ENCODE measurements at regions not wholly inside any gene's neighbourhood (a gene's known extent, or its start where the extent isn't known, plus 50 kb on each side); places are given as distances from the start of the nearest gene placed in this dataset.

DNA sequence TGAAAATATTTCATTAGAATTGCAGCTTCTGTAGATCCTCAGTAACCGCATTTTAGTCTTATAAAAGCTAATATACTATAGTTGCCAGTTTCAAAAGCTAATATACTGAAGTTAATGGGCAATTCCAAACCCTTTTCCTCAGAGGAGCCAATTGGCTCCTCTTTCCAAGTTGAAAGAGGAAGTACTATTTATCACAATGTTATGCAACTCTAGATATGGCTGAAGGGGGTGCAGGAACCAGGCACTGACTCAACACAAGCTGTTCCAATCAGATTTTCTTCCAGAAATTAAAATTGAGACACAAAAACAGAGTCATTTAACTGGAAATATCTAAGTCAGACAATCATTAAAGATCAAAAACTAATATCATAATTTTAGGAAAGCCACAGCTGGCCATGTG is 258.9 kb downstream of the PCDH20 start:
- no peaks in the 10 kb centered on the region for H3K27me3 ChIP-seq
- H3K9me3 ChIP-seq, result no peaks in the 10 kb centered on the region
- H3K36me3 ChIP-seq, result no peaks in the 10 kb centered on the region
- H3K4me3 ChIP-seq, result no peak overlapping the region
- no peak for DNase-seq

DNA sequence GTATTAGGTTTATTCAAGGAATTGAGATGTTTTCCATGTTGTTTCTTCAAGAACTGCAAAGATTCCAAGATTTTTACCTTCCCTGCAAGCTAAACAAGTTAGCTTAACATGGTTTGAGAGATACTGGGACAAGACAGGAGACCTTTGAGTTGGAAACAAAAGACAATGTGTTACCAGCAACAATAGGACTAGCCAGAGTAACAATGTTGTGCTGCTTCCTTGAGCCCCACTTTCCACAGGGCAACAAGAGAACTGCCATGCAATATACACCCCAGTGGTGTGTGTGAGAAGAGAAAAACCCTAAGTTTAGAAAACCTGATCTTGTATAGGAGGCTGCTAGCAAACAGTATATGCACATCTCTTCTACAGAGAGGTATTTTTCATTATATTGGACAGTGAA is 264.6 kb downstream of the PCDH20 start:
- H3K36me3 ChIP-seq, result no peaks in the 10 kb centered on the region
- H3K27me3 ChIP-seq, result no peaks in the 10 kb centered on the region
- no peaks in the 10 kb centered on the region for H3K9me3 ChIP-seq
- H3K4me3 ChIP-seq, result no peak overlapping the region
- no peak for DNase-seq

DNA sequence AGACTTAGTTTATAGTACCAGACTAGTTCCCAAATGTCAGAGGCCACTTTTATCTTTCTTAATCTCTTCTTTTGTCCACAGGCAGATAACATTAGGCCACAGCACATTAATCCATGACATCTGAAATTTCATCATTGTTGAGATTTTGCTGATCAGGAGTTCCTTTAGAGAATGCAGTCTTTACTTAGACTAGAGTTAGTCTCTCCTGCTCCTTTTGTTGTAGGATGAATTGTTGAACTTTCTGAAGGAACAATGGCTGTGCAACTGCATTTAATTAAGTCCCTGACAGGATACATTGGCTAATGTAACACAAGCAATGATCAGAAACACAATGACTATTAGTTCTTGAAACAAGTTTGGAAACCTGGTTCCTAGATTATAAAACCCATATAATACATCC is 266.3 kb downstream of the PCDH20 start:
- H3K9me3 ChIP-seq, result no peaks in the 10 kb centered on the region
- H3K4me3 ChIP-seq, result no peak overlapping the region
- no peaks in the 10 kb centered on the region for H3K36me3 ChIP-seq
- no peak for DNase-seq
- H3K27me3 ChIP-seq, result no peaks in the 10 kb centered on the region

DNA sequence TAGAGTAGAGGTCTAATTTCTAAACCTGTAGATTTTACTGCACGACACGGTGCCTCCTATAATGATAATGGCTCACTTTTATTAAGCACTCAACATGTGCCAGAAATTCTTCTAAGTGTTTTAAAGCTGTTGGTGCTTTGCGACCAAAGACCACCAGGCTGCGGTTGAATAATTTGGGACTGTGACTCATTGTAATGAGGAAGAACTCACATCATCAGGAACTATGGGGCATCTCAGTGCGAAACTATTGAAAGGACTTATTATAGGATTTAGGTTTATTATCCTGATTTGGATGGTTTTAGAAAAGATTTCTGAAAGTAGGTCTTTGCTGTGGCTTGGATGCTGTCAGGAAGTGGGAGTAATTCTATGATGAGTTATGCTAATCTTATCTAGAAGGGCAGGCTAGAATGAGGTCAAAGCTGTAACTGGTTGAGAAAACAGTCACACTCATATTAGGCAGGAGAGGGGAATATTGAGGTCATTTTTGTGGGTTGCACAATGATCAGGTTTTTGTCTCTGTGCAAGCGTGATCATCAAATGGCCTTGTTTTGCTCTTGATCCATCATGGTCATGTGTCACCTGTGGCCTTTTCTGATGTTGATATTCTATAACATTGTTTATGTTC is 266.8 kb downstream of the PCDH20 start:
- Histone ChIP-seq H3K9me3 (no peaks in the 10 kb centered on the region), H3K27me3 (no peaks in the 10 kb centered on the region), H3K4me3 (no peak overlapping the region), H3K36me3 (no peaks in the 10 kb centered on the region)
- no peak for DNase-seq

DNA sequence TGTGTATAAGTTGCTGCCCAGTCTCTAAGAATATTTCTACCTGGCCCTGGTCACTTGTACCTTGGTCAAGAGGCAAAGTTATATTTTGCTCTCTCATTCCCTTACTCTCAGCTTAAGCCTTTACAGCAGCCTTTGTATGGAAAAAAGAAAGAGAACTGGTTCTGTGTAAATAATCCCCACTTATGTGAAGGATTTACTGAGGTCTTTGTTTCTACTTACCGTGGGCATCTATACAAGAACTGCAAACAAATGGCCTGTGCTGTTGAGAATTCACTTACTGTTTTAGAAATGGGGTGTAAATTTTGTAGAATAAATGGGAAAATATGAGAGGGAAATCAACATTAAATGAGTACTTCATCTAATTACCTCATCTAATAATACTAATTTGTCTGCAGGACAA is 267.4 kb downstream of the PCDH20 start:
- no peaks in the 10 kb centered on the region for H3K27me3 ChIP-seq
- DNase-seq, result no peak
- H3K4me3 ChIP-seq, result no peak overlapping the region
- no peaks in the 10 kb centered on the region for H3K36me3 ChIP-seq
- no peaks in the 10 kb centered on the region for H3K9me3 ChIP-seq

DNA sequence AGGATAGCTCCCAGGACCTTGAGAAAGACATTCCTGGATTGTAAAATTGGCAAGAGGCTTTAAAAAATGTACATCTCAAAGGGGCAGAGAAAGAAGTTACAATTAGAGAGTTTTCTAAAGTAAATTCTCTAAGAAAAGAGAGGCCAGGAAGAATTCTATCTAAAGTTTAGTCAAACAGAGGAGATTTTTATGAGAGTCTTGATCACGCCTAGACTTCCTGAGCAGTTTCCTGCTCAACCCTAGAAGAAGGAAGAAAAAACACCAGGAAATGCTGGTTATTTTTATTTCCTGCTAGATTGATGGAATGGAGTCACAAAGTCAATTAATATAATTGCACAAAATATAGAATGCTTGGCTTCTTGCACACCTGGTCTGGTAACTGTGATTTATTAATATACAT is 269.1 kb downstream of the PCDH20 start:
- no peaks in the 10 kb centered on the region for H3K27me3 ChIP-seq
- H3K9me3 ChIP-seq, result no peaks in the 10 kb centered on the region
- H3K36me3 ChIP-seq, result no peaks in the 10 kb centered on the region
- H3K4me3 ChIP-seq, result no peak overlapping the region
- DNase-seq, result no peak

DNA sequence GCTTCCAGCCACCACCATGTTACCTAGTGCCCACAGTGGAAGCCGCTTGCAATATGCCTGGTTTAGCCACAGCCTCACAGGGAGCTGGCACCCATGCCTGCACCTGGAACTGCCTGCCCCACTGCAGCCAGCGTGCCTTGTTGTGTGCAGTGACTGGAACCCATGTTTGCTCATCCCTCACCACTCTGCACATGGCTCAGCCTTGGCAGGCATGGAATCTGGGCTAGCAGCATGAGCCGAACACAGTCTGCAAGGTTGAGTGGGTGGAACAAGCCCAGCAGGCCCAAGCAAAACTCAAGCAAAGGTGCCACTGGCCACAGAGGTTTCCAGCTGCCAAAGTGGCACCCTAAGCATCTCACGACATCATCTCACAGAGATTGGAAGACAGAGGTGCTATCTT is 269.5 kb downstream of the PCDH20 start:
- no peaks in the 10 kb centered on the region for H3K36me3 ChIP-seq
- H3K27me3 ChIP-seq, result no peaks in the 10 kb centered on the region
- no peak for DNase-seq
- H3K4me3 ChIP-seq, result no peak overlapping the region
- no peaks in the 10 kb centered on the region for H3K9me3 ChIP-seq

DNA sequence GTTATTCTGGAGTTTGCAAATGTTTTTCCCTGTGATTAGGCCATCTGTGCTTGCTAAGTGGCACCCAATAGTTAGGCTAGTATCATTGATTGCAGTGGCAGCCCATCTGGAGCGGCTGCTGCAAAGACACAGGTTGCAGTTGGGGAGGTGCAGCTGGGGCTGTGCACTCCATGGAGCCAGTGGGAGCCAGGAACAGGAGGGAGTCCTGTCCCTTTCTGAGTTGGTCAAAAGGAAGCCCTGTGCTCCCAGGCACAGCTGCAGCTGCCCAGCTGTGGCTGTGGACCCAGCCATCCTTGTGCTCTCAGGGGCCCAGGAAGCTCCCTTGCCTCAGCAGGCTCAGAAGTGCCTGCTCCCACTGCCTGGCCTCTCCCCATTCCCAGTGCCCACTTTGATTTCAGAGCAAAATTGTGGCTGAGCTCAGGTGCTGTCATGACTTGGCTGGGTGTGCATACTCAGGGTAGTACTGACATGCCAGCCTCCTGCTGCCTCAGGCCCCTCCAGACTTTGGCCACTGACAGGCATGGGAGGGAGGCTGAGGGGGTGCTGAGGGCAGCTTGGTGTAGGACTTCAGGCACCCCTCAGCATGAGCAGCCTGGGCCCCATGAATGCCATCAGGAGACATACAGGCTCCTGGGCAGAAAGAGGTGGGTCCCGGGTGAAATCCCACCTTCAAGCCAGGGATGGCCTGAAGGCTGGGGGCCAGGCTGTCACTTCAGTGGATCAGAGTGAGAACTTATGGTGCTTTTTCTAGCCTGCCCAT is 270.6 kb downstream of the PCDH20 start:
- H3K27me3 ChIP-seq, result no peaks in the 10 kb centered on the region
- H3K9me3 ChIP-seq, result no peaks in the 10 kb centered on the region
- DNase-seq, result no peak
- H3K4me3 ChIP-seq, result no peak overlapping the region
- no peaks in the 10 kb centered on the region for H3K36me3 ChIP-seq

DNA sequence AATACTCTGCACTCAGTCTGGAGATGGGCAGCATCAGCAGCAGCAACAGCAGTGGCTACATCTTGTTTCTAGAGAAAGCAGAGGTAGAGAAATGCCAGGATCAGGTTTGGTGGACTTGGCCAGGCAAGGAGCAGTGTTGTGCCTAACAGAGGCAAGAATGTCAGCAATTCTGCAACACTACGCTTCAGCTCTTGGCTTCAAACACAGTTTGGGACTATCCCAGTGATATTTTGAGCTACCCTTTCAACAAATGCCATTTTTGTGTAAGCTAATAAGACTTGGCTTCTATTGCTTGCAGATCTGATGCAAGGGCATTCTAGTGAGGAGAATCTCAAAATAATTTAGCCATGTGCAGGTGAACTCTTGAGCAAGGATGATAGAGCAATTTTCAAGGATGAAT is 271.3 kb downstream of the PCDH20 start:
- H3K36me3 ChIP-seq, result no peaks in the 10 kb centered on the region
- no peak for DNase-seq

DNA sequence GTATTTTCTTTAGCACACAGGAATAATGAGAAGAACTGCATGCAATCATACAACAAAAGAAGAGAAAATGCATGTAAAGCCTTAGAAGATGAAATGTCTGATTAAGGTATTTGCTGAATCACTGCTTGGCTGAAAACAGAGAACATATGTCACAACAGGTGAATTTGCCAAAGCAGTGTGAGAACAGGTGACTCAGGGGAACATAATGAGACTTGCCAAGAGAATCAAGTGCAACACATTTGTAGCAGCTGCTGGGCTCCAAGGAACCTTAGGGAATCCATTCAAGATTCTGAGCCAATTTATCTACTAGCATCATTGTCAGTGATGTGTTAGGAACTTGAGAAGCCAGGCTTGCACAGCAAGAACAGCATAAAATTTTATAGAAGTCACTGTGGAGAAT is 273.1 kb downstream of the PCDH20 start:
- no peak overlapping the region for H3K4me3 ChIP-seq
- no peaks in the 10 kb centered on the region for H3K27me3 ChIP-seq
- H3K36me3 ChIP-seq, result no peaks in the 10 kb centered on the region
- no peak for DNase-seq
- no peaks in the 10 kb centered on the region for H3K9me3 ChIP-seq

More for the DNA sequence above, 271.3 kb downstream of the PCDH20 start:
- no peak overlapping the region for H3K4me3 ChIP-seq
- no peaks in the 10 kb centered on the region for H3K27me3 ChIP-seq
- H3K9me3 ChIP-seq, result no peaks in the 10 kb centered on the region

DNA sequence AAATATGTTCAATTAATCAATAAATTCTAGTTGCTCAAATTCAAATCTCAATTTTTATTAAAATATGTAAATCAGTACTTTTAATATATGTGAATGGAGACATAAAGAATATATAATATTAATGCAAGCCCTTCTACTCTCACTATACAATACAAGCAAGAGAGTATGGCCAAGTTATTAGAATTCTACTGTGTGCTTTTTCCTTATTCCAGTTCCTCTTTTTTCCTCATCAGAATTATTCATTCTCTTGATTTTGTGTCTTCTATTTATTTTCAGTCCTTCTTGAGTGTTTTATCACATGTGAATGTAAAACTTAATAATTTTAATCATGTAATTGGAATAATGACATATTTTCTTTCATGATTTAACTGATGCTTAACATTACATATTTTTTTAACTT is 276.8 kb downstream of the PCDH20 start:
- Histone ChIP-seq H3K27me3 (no peaks in the 10 kb centered on the region), H3K4me3 (no peak overlapping the region), H3K9me3 (no peaks in the 10 kb centered on the region), H3K36me3 (no peaks in the 10 kb centered on the region)
- no peak for DNase-seq

DNA sequence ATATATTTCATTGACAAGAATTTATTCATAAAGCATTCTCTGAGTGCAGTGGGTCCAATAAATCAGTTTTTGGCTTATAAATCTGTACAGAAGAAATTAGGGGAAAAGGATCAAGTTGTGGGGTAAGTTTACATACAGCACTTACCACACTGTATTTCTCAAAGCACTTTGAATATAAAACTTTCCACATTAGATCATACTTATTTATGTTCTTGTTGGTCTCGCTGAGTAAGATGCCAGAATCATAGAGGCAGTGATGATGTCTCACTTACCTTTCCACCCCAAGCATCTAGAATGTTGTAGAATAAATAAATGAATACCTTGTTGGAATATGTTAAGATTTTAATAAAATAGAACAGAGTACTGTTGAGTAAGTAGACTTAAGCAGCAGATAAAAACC is 279.1 kb downstream of the PCDH20 start:
- H3K27me3 ChIP-seq, result no peaks in the 10 kb centered on the region
- H3K36me3 ChIP-seq, result no peaks in the 10 kb centered on the region
- H3K4me3 ChIP-seq, result no peak overlapping the region
- DNase-seq, result no peak
- H3K9me3 ChIP-seq, result no peaks in the 10 kb centered on the region

DNA sequence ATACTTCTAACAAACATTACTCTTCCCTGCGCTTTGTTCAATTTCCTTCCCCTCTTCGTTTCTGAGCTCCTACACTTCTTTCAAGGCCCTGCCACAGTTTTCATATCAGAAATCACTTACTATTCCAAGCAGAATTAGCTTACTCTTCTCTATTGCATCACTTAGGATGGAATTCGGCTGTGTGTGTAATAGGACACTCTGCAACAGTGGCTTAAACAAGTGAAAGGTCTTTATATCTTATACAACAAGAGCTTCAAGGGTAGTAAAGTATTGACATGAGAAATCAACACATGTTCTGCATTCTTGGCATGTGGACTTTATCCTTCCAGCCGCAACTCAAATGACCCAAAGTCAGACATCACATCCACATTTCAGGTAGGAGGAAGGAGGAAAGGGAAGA is 279.6 kb downstream of the PCDH20 start:
- DNase-seq, result no peak
- Histone ChIP-seq H3K27me3 (no peaks in the 10 kb centered on the region), H3K36me3 (no peaks in the 10 kb centered on the region), H3K4me3 (no peak overlapping the region), H3K9me3 (no peaks in the 10 kb centered on the region)

DNA sequence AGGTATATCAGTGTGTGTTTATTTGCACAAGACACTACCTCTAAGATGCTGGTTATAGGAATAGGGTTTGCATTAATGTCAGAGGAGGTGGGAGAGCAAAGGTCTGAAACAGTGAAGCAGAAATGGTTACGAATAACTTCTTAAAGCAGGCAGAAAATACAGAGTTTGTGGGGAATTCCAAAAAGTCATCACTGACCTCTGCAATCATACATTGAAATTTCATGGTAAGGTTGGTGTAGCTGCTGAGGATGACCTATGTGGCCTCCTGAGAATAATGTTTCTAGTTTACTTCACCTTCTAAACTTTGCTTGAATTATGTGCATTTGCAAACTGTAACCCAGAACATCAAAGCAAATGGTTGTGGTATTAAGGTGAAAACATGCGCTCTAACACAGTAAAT is 280.1 kb downstream of the PCDH20 start:
- Histone ChIP-seq H3K27me3 (no peaks in the 10 kb centered on the region), H3K36me3 (no peaks in the 10 kb centered on the region), H3K9me3 (no peaks in the 10 kb centered on the region), H3K4me3 (no peak overlapping the region)
- no peak for DNase-seq

DNA sequence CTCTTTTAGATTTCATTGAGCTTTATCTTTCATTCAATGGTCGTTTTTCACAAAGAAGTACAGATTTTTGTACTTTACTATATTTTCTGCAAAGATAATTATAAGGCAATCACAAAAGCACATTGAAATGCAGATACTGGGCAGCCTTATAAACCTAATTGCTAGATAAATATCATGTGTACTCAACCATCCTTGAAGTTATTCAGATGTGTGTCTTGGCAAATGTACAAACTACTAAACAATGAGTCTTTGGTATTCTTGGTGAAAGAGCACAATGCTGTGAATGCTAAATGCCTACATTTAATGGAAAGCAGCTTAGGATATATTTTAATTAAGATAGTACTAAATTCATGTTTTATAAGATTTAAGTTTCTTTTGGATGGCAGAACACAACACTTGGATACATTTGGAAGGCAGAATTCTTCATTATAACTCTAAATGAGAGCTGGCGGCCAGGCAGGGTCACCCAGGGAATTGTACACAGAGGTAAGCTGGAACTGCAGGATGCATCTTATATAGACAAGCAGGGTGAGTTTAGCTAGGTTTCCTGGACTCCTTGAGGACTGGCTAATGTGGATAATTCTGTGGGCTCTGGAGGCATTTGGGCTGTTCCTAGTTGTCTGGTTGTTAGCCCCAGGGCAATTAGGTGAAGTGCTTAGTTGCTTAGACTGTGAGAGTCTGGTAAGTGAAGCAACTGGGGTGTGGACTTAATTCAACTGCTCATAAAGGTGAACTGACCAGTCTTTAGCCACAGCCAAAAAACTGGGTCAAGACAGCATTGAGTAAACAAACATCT is 286.6 kb downstream of the PCDH20 start:
- DNase-seq, result no peak
- no peaks in the 10 kb centered on the region for H3K9me3 ChIP-seq
- H3K4me3 ChIP-seq, result no peak overlapping the region
- H3K36me3 ChIP-seq, result no peaks in the 10 kb centered on the region
- no peaks in the 10 kb centered on the region for H3K27me3 ChIP-seq

DNA sequence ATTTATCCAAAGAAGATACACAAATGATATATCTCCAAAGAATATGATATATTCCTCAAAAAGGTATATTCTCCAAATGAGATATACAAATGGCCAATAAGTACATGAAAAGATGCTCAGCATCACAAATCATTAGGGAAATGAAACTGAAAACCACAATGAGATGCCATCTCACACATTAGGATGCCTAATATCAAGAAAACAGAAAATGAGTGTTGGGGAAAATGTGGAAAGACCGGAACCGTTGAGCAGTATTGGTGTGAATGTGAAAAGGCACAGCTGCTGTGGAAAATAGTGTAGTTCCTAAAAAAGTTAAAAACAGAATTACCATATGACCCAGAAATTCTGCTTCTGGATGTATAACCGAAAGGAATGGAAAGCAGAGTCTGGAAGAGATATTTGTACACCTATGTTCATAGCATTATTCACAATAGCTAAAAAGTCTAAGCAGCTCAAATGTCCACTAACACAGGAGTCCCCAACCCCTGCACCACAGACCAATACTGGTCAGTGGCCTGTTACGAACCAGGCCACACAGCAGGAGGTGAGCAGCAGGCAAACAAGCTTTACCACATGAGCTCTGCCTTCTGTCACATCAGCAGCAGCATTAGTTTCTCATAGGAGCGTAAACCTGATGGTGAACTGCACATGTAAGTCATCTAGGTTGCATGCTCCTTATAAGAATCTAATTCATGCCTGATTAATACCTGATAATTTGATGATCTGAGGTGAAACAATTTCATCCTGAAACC is 291.9 kb downstream of the PCDH20 start:
- H3K27me3 ChIP-seq, result no peaks in the 10 kb centered on the region
- H3K4me3 ChIP-seq, result no peak overlapping the region
- DNase-seq, result no peak
- no peaks in the 10 kb centered on the region for H3K36me3 ChIP-seq
- H3K9me3 ChIP-seq, result no peaks in the 10 kb centered on the region

DNA sequence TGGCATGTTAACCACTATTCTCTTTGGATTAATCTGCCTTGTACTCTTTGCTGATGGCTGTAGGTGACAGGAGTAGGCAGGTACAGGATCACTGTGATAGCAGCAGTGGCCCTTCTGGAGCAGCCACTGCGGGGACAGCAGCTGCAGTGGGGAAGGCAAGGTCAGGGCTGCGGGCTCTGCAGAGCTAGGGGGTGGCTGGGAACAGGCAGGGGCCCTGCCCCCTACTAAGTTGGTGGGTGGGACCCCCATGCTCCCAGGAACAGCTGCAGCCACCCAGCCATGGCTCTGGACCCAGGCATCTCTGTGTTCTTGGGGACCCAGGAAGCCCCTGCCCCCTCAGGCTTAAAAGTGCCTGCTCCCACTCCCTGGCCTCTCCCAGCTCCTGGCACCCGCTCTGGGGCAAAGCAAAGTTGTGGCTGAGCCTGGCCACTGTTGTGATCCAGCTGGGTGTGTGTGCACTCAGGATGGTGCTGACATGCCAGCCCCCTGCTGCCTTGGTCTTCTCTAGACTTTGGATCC is 302.4 kb downstream of the PCDH20 start:
- DNase-seq, result no peak
- no peaks in the 10 kb centered on the region for H3K27me3 ChIP-seq
- no peaks in the 10 kb centered on the region for H3K36me3 ChIP-seq
- no peaks in the 10 kb centered on the region for H3K9me3 ChIP-seq
- H3K4me3 ChIP-seq, result no peak overlapping the region
